NCI-H226 (cell line): ENCODE measurements at regions not wholly inside any gene's neighbourhood (a gene's known extent, or its start where the extent isn't known, plus 50 kb on each side); places are given as distances from the start of the nearest gene placed in this dataset.

Experiments
- DNase-seq: peaks from one replicate; pipeline ENCODE4 v3.0.0-alpha.2; 2015

GRCh38 chr13:86757236-86757978, 913.8 kb upstream of the SLITRK5 start:
- no peak for DNase-seq

- no peak for DNase-seq
Measured at GRCh38 chr13:86758116-86758515, 913.1 kb upstream of the SLITRK5 start.

- DNase-seq = no peak
Measured at GRCh38 chr13:86760620-86761019, 910.6 kb upstream of the SLITRK5 start.

- no peak for DNase-seq
Measured at GRCh38 chr13:86765462-86765861, 905.7 kb upstream of the SLITRK5 start.

GRCh38 chr13:86788616-86789015, 882.6 kb upstream of the SLITRK5 start:
- DNase-seq = no peak

- no peak for DNase-seq
Measured at GRCh38 chr13:86792153-86792651, 879.0 kb upstream of the SLITRK5 start.

GRCh38 chr13:86795858-86796257, 875.3 kb upstream of the SLITRK5 start:
- no peak for DNase-seq

GRCh38 chr13:86810361-86810760, 860.8 kb upstream of the SLITRK5 start:
- DNase-seq = no peak

GRCh38 chr13:86813198-86813597, 858.0 kb upstream of the SLITRK5 start:
- DNase-seq = no peak

GRCh38 chr13:86825410-86825809, 845.8 kb upstream of the SLITRK5 start:
- no peak for DNase-seq

- no peak for DNase-seq
Measured at GRCh38 chr13:86826232-86826631, 844.9 kb upstream of the SLITRK5 start.

GRCh38 chr13:86830046-86830445, 841.1 kb upstream of the SLITRK5 start:
- DNase-seq = no peak

GRCh38 chr13:86831084-86831483, 840.1 kb upstream of the SLITRK5 start:
- DNase-seq = no peak

GRCh38 chr13:86838411-86839120, 832.6 kb upstream of the SLITRK5 start:
- no peak for DNase-seq

GRCh38 chr13:86839221-86839620, 832.0 kb upstream of the SLITRK5 start:
- DNase-seq = no peak

- no peak for DNase-seq
Measured at GRCh38 chr13:86840250-86841191, 830.6 kb upstream of the SLITRK5 start.

- no peak for DNase-seq
Measured at GRCh38 chr13:86841264-86841663, 829.9 kb upstream of the SLITRK5 start.

- no peak for DNase-seq
Measured at GRCh38 chr13:86846501-86846900, 824.7 kb upstream of the SLITRK5 start.

GRCh38 chr13:86848716-86849115, 822.5 kb upstream of the SLITRK5 start:
- DNase-seq = no peak

GRCh38 chr13:86856991-86857390, 814.2 kb upstream of the SLITRK5 start:
- peak; percentile 72 for DNase-seq

- no peak for DNase-seq
Measured at GRCh38 chr13:86858216-86858615, 813.0 kb upstream of the SLITRK5 start.

- no peak for DNase-seq
Measured at GRCh38 chr13:86862137-86862536, 809.0 kb upstream of the SLITRK5 start.

GRCh38 chr13:86864376-86864775, 806.8 kb upstream of the SLITRK5 start:
- no peak for DNase-seq
